D721Med (cell line): ENCODE measurements at regions not wholly inside any gene's neighbourhood (a gene's known extent, or its start where the extent isn't known, plus 50 kb on each side); places are given as distances from the start of the nearest gene placed in this dataset.
"Not testable (repeated sequence)": the region's sequence is repeated elsewhere in the genome, so short reads cannot be mapped to it uniquely, and the experiment has no call there.

Experiments used
- DNase-seq: peaks from one replicate; pipeline ENCODE4 v3.0.0; 2011; ENCODE audit warnings: low spot score; ENCODE audit not compliant: insufficient read length
- FAIRE-seq: peaks from 2 replicates; lab custom pipeline; 2011; peaks lifted over from hg19 to GRCh38; lab: Jason Lieb, UNC
- TF ChIP-seq, protein P1 (sequence below): IDR thresholded peaks from 2 replicates; pipeline ENCODE4 v1.5.1; 2012; ENCODE audit warnings: mild to moderate bottlenecking, control low read depth; ENCODE audit not compliant: insufficient read depth; ENCODE audit errors: missing control alignments

DNA sequence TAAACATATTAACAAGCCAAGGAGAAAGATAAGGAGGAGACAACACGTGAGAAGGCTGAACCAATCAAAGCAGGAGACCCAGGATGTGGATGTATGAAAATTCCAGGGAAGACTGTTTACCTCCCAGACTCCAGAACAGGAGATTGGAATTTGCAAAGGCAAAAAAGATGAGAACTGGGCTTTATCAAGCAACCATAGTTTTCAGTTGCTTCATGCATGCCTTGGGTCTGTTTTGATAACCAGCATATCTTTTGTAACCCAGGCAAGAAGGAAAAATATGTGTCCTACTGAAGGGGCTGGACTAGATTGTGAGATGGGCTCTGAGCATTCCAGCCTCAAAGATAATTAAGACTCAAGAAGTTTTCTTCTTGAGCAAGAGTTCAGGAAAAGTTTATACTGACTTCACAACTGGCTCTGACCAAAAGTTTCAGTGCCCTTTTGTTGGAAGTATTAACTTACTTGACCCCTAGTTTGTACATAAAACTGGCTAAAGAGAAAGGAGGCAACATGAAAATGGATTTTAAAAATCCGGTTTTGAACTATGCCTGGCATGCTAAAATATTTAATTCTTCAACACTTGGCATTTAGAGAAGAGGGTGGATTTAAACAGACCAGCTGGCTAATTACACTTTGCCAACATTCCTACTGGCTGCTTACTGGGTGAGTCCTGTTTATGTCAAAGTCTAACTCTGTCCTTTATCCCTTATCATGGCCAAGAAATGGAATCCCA lies 79.3 kb upstream of the CD28 start:
- FAIRE-seq (no peak), DNase-seq (no peak)

DNA sequence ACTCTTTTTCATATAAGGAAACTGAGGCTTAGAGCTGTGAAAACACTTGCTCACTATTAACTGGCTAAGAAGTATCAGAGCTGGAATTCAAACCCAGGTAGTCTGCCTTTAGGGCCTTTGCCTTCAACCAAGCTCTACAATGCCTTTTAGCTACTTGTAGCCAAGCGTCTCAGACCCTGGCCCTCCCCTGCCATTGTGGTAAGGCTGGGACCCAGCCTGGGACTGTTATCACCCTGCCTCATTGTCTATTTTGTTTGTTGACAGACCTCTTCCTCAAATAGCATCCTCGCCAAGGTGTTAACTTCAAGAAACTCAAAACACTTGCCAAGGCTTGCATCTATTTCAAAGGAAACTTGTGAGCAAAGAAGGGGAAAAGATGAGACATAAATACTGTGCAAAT lies 76.7 kb upstream of the CD28 start:
- TF ChIP-seq, protein P1, sequence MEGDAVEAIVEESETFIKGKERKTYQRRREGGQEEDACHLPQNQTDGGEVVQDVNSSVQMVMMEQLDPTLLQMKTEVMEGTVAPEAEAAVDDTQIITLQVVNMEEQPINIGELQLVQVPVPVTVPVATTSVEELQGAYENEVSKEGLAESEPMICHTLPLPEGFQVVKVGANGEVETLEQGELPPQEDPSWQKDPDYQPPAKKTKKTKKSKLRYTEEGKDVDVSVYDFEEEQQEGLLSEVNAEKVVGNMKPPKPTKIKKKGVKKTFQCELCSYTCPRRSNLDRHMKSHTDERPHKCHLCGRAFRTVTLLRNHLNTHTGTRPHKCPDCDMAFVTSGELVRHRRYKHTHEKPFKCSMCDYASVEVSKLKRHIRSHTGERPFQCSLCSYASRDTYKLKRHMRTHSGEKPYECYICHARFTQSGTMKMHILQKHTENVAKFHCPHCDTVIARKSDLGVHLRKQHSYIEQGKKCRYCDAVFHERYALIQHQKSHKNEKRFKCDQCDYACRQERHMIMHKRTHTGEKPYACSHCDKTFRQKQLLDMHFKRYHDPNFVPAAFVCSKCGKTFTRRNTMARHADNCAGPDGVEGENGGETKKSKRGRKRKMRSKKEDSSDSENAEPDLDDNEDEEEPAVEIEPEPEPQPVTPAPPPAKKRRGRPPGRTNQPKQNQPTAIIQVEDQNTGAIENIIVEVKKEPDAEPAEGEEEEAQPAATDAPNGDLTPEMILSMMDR, result no peak

More for the DNA sequence above, 79.3 kb upstream of the CD28 start:
- TF ChIP-seq, protein P1, result no peak

DNA sequence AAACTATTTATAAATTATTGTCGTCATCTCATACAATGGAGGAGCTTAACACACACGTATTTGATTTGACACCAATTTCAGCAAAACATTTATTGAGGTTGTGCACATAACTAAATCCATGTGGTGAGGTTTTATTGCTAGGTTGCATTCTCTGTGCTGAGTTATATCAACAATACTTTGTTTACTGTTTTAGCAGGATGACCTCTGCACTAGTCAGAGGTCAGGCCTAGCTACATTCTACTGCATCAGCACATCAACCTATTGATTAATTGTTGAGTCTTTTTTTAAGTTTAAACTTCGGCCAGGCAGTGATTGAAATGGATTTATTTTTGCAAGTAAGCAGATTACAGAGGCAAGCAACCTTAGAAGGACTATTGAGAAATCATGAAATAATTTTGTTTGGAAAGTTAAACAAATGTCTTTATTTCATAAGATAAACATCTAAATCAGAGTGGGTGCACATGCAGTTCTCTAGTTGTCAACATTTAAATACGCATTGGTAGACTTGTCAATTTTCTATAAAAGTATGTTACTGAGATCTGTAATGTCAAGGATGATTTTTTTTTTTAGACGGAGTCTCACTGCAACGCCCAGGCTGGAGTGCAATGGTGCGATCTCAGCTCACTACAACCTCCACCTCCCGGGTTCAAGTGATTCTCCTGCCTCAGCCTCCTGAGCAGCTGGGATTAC lies 75.2 kb upstream of the CD28 start:
- TF ChIP-seq, protein P1, result no peak
- FAIRE-seq (no peak), DNase-seq (no peak)

More for the DNA sequence above, 76.7 kb upstream of the CD28 start:
- no peak for DNase-seq
- no peak for FAIRE-seq

DNA sequence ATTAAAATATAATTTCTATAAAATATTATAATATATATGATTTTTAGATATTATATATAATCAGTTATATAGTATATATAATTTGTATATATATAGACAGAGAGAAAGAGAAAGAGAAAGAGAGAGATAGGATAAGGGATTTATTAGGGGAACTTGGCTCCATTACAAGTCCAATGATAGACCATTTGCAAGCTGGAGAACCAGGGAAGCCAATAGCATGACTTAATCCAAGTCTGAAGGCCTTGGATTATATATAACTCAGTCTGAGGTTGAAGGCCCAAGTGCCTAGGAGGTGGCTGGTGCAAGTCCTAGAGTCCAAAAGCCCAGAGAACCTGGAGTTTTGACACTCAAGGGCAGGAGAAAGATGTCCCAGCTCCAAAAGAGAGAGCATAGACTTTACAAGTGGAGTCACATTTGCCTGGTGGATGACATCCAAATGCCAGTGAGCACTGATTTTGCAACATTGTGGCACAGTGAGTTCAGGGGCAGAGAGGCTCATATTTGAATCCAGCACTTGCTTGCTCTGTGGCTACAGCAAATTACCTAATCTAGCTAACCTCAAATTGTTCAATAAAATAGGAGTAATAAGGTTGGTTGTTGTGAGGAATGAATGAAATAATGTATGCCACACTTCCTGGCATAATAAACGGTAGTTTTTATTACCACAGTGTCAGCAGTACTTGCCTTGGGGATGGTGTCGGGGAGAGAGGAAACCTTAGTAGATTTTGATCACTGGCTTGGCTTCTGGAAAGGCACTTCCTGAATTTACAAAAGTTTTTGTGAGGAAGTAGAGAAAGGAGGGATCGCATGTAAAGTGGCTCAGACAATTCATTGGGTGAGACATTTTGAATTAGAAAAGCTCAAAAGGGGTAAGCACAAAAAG lies 69.6 kb upstream of the CD28 start:
- no peak for FAIRE-seq
- TF ChIP-seq, protein P1, result no peak

DNA sequence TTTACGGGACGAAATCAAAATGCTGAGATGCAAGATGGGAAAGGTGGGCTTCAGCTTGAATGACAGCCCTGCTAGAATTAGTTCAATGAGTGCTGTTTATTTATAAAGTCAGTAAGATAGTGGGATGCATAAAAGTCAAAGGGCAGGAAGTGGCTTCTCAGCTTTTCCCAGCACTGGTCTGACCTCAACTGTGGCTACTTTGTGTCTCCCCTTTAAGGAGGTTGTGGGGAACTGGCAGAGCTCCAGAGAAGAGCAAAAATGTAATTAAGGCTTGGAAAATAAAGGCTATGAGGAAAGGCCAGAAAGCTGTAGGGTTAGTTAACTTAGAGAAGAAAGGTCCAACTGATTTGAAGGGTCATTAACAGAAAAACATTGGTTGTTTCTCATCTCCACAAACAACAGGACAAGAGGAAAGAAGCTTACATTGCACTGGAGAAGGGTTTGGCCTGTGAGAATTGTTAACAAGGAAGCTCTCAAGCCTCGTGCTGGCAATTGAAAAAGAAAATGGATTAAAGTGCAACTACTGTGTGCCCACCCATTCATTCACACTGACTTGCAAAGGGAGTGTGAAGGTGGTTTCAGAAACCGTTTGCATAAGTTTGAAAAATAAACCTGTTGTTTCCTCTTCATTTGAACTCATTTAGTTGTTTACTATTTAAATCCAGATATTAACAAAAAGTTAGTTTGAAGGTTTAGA lies 68.8 kb upstream of the CD28 start:
- no peak for FAIRE-seq
- TF ChIP-seq, protein P1, result no peak
- DNase-seq, result no peak

More for the DNA sequence above, 69.6 kb upstream of the CD28 start:
- no peak for DNase-seq

DNA sequence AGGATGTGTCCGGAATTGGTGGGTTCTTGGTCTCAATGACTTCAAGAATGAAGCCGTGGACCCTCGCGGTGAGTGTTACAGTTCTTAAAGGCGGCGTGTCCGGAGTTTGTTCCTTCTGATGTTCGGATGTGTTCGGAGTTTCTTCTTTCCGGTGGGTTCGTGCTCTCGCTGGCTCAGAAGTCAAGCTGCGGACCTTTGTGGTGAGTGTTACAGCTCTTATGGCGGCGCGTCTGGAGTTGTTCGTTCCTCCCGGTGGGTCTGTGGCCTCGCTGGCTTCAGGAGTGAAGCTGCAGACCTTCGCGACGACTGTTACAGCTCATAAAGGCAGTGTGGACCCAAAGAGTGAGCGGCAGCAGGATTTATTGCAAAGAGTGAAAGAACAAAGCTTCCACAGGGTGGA lies 64.6 kb upstream of the CD28 start:
- not testable (repeated sequence) for FAIRE-seq, DNase-seq

DNA sequence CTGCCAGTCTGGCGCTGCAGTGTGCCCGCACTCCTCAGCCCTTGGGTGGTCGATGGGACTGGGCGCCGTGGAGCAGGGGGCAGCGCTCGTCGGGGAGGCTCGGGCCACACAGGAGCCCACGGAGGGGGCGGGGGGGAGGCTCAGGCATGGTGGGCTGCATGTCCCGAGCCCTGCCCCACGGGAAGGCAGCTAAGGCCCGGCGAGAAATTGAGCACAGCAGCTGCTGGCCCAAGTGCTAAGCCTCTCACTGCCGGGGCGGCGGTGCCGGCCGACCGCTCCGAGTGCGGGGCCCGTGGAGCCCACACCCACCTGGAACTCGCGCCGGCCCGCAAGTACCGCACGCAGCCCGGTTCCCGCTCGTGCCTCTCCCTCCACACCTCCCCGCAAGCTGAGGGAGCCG lies 63.6 kb upstream of the CD28 start:
- DNase-seq, FAIRE-seq: not testable (repeated sequence)
